WTC11 (cell line): ENCODE measurements at regions not wholly inside any gene's neighbourhood (a gene's known extent, or its start where the extent isn't known, plus 50 kb on each side); places are given as distances from the start of the nearest gene placed in this dataset.

Experiments used
- ATAC-seq: fragments of 200-7000 bp; cut with Tn5 transposase; 2 replicates; pipeline ENCODE4 v1.10.0; 2021; ENCODE audit warnings: mild to moderate bottlenecking, moderate library complexity
- CTCF ChIA-PET: fragments of 300-600 bp; sonication (Branson Sonifier 250); formaldehyde crosslinking; loops from one replicate; lab custom pipeline; 2021; ENCODE audit warnings: antibody characterized with exemption; lab: Charles Lee
- POLR2A ChIA-PET: fragments of 350-600 bp; sonication (Branson Sonifier 250); formaldehyde crosslinking; loops from one replicate; lab custom pipeline; 2021; ENCODE audit warnings: antibody characterized with exemption; lab: Charles Lee
- DNase-seq: peaks from one replicate; pipeline ENCODE4 v3.0.0; 2021; ENCODE audit warnings: low spot score
- H3K27ac Mint-ChIP-seq: 2 replicates; pipeline ENCODE4 v1.8.0; 2021; ENCODE audit warnings: mixed read lengths
- H3K27me3 Mint-ChIP-seq: 2 replicates; pipeline ENCODE4 v1.8.0; 2021; ENCODE audit warnings: low read depth, mild to moderate bottlenecking, moderate library complexity, mixed read lengths
- H3K36me3 Mint-ChIP-seq: 2 replicates; pipeline ENCODE4 v1.8.0; 2021; ENCODE audit warnings: mixed read lengths
- H3K4me1 Mint-ChIP-seq: 2 replicates; pipeline ENCODE4 v1.8.0; 2022; ENCODE audit warnings: mixed read lengths
- H3K4me3 Mint-ChIP-seq: 2 replicates; pipeline ENCODE4 v1.8.0; 2021; ENCODE audit warnings: mild to moderate bottlenecking, moderate library complexity, mixed read lengths
- H3K9me3 Mint-ChIP-seq: 2 replicates; pipeline ENCODE4 v1.8.0; 2021; ENCODE audit warnings: mixed read lengths
- CREB1 ChIP-seq: sonication (generic); formaldehyde crosslinking; IDR thresholded peaks from 2 replicates; pipeline ENCODE4 v1.8.0; 2023; ENCODE audit warnings: mild to moderate bottlenecking, missing genetic modification reagents
- FOXK1 ChIP-seq: sonication (generic); formaldehyde crosslinking; IDR thresholded peaks from 2 replicates; pipeline ENCODE4 v1.8.0; 2022; ENCODE audit warnings: mild to moderate bottlenecking, moderate library complexity, missing genetic modification reagents
- JAZF1 ChIP-seq: fragments of 250-450 bp; sonication (Bioruptor Pico); IDR thresholded peaks from 2 replicates; pipeline ENCODE4 v1.9.0; 2021; ENCODE audit warnings: moderate library complexity, mild to moderate bottlenecking, inconsistent platforms
- JUN ChIP-seq: sonication (generic); formaldehyde crosslinking; IDR thresholded peaks from 2 replicates; pipeline ENCODE4 v1.8.0; 2023; ENCODE audit warnings: mild to moderate bottlenecking, missing genetic modification reagents
- MYBL2 ChIP-seq: sonication (generic); formaldehyde crosslinking; IDR thresholded peaks from 2 replicates; pipeline ENCODE4 v1.8.1; 2023; ENCODE audit warnings: mild to moderate bottlenecking, moderate library complexity, missing genetic modification reagents
- NFATC4 ChIP-seq: fragments of 250-450 bp; sonication (Bioruptor Pico); IDR thresholded peaks from 2 replicates; pipeline ENCODE4 v1.9.0; 2021; ENCODE audit warnings: mild to moderate bottlenecking
- NFE2L1 ChIP-seq: sonication (generic); formaldehyde crosslinking; IDR thresholded peaks from 2 replicates; pipeline ENCODE4 v1.8.1; 2023; ENCODE audit warnings: missing genetic modification reagents
- NR3C1 ChIP-seq: sonication (generic); formaldehyde crosslinking; conservative IDR thresholded peaks from 2 replicates; pipeline ENCODE4 v1.8.1; 2023; ENCODE audit warnings: low read depth, mild to moderate bottlenecking, missing genetic modification reagents
- OVOL2 ChIP-seq: fragments of 250-450 bp; sonication (Bioruptor Pico); IDR thresholded peaks from 2 replicates; pipeline ENCODE4 v1.9.0; 2021; ENCODE audit warnings: mild to moderate bottlenecking, borderline replicate concordance
- RORB ChIP-seq: fragments of 250-450 bp; sonication (Bioruptor Pico); IDR thresholded peaks from 2 replicates; pipeline ENCODE4 v1.9.0; 2021; ENCODE audit warnings: mild to moderate bottlenecking
- TEAD1 ChIP-seq: sonication (generic); formaldehyde crosslinking; IDR thresholded peaks from 2 replicates; pipeline ENCODE4 v1.8.0; 2022; ENCODE audit warnings: mild to moderate bottlenecking, missing genetic modification reagents
- ZNF121 ChIP-seq: sonication (generic); formaldehyde crosslinking; IDR thresholded peaks from 2 replicates; pipeline ENCODE4 v1.8.0; 2023; ENCODE audit warnings: missing genetic modification reagents
- ZNF138 ChIP-seq: sonication (generic); formaldehyde crosslinking; conservative IDR thresholded peaks from 2 replicates; pipeline ENCODE4 v1.8.1; 2022; ENCODE audit warnings: mild to moderate bottlenecking, moderate library complexity, missing genetic modification reagents
- ZNF671 ChIP-seq: fragments of 250-450 bp; sonication (Bioruptor Pico); IDR thresholded peaks from 2 replicates; pipeline ENCODE4 v1.8.0; 2021; ENCODE audit warnings: mild to moderate bottlenecking
- TF ChIP-seq, protein P1 (sequence below): sonication (generic); formaldehyde crosslinking; IDR thresholded peaks from 2 replicates; pipeline ENCODE4 v1.8.1; 2022; ENCODE audit warnings: low read depth, mild to moderate bottlenecking, moderate library complexity, missing genetic modification reagents, borderline replicate concordance
- TF ChIP-seq, protein P2 (sequence below): sonication (generic); formaldehyde crosslinking; conservative IDR thresholded peaks from 2 replicates; pipeline ENCODE4 v1.8.1; 2023; ENCODE audit warnings: mild to moderate bottlenecking, low read depth, missing genetic modification reagents, moderate library complexity
- TF ChIP-seq, protein P3 (sequence below): fragments of 250-450 bp; sonication (Bioruptor Pico); IDR thresholded peaks from 2 replicates; pipeline ENCODE4 v1.9.0; 2021; ENCODE audit warnings: moderate library complexity, mild to moderate bottlenecking, inconsistent platforms, borderline replicate concordance
- TF ChIP-seq, protein P4 (sequence below): sonication (generic); formaldehyde crosslinking; IDR thresholded peaks from 2 replicates; pipeline ENCODE4 v1.8.1; 2023; ENCODE audit warnings: mild to moderate bottlenecking, missing genetic modification reagents, borderline replicate concordance
- TF ChIP-seq, protein P5 (sequence below): sonication (generic); formaldehyde crosslinking; IDR thresholded peaks from 2 replicates; pipeline ENCODE4 v1.8.1; 2023; ENCODE audit warnings: mild to moderate bottlenecking, missing genetic modification reagents, moderate library complexity
- TF ChIP-seq, protein P6 (sequence below): fragments of 250-450 bp; sonication (Bioruptor Pico); conservative IDR thresholded peaks from 2 replicates; pipeline ENCODE4 v1.9.0; 2021; ENCODE audit warnings: mild to moderate bottlenecking
- TF ChIP-seq, protein P7 (sequence below): sonication (generic); formaldehyde crosslinking; IDR thresholded peaks from 2 replicates; pipeline ENCODE4 v1.8.0; 2022; ENCODE audit warnings: mild to moderate bottlenecking, missing genetic modification reagents

DNA sequence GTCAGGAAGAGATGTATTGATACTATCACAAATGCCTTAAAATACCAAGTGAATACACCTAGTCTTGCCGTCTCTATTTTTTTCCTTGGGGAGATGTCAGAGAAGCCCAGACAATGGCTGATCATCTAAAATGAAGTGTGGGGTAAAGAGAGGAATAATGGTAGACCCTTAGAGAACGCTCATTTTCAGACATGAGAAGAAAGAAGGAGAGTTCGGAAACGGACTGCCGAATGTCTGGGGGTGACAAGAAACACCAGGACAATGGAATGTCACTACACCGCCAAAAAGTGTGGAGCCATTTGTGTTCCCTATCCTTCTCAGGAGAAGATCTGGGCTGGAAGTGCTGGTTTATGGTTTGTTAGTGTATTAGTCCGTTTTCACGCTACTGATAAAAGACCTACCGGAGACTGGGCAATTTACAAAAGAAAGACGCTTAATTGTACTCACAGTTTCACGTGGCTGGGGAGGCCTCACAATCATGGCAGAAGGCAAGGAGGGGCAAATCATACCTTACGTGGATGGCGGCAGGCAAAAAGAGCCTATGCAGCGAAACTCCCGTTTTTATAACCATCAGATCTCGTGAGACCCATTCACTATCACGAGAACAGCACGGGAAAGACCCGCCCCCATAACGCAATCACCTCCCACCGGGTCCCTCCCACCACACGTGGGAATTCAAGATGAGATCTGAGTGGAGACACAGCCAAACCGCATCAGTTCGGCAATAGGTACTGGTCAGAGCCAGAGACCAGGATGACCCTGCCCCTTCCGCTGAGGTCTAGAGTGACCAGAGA is 743.7 kb downstream of the GALR1 start:
- no peaks in the 10 kb centered on the region for H3K4me1 Mint-ChIP-seq
- peaks cover 24% of the 10 kb centered on the region for H3K36me3 Mint-ChIP-seq
- no peak overlapping the region for H3K4me3 Mint-ChIP-seq
- DNase-seq (no peak), ATAC-seq (no peak)
- ChIA-PET POLR2A (no interaction called here), CTCF (no interaction called here)
- H3K9me3 Mint-ChIP-seq = peaks cover 64% of the 10 kb centered on the region
- TF ChIP-seq FOXK1 (CRISPR knock-in tag) (no peak), MYBL2 (no peak), NR3C1 (CRISPR knock-in tag) (no peak), NFATC4 (no peak)
- H3K27ac Mint-ChIP-seq = no peak overlapping the region
- peaks cover 2% of the 10 kb centered on the region; the same call in 1 of the 2 replicates for H3K27me3 Mint-ChIP-seq

DNA sequence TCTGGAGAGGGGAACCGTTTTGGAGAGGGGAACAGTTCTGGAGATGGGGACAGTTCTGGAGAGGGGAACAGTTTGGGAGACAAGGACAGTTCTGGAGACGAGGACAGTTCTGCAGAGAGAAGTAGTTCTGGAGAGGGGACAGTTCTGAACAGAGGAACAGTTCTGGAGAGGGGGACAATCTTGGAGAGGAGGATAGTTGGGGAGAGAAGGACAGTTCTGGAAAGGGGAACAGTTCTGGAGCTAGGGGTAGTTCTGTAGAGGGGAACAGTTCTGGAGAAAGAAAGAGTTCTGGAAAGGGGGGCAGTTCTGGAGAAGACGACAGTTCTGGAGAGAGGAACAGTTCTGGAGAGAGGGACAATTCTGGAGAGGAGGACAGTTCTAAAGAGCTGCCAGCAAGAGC is 745.9 kb downstream of the GALR1 start:
- no peak for DNase-seq
- POLR2A ChIA-PET = no interaction called here
- H3K36me3 Mint-ChIP-seq = peaks cover 30% of the 10 kb centered on the region
- peaks cover 2% of the 10 kb centered on the region; the same call in 1 of the 2 replicates for H3K27me3 Mint-ChIP-seq
- H3K4me1 Mint-ChIP-seq = no peaks in the 10 kb centered on the region
- TF ChIP-seq NFE2L1 (CRISPR knock-in tag) = no peak
- no peak for TF ChIP-seq JUN
- TF ChIP-seq, protein P1, sequence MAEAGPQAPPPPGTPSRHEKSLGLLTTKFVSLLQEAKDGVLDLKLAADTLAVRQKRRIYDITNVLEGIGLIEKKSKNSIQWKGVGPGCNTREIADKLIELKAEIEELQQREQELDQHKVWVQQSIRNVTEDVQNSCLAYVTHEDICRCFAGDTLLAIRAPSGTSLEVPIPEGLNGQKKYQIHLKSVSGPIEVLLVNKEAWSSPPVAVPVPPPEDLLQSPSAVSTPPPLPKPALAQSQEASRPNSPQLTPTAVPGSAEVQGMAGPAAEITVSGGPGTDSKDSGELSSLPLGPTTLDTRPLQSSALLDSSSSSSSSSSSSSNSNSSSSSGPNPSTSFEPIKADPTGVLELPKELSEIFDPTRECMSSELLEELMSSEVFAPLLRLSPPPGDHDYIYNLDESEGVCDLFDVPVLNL (CRISPR knock-in tag) = no peak
- TF ChIP-seq, protein P2, sequence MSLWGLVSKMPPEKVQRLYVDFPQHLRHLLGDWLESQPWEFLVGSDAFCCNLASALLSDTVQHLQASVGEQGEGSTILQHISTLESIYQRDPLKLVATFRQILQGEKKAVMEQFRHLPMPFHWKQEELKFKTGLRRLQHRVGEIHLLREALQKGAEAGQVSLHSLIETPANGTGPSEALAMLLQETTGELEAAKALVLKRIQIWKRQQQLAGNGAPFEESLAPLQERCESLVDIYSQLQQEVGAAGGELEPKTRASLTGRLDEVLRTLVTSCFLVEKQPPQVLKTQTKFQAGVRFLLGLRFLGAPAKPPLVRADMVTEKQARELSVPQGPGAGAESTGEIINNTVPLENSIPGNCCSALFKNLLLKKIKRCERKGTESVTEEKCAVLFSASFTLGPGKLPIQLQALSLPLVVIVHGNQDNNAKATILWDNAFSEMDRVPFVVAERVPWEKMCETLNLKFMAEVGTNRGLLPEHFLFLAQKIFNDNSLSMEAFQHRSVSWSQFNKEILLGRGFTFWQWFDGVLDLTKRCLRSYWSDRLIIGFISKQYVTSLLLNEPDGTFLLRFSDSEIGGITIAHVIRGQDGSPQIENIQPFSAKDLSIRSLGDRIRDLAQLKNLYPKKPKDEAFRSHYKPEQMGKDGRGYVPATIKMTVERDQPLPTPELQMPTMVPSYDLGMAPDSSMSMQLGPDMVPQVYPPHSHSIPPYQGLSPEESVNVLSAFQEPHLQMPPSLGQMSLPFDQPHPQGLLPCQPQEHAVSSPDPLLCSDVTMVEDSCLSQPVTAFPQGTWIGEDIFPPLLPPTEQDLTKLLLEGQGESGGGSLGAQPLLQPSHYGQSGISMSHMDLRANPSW (CRISPR knock-in tag) = no peak
- TF ChIP-seq ZNF138 (CRISPR knock-in tag) = no peak
- TF ChIP-seq, protein P3, sequence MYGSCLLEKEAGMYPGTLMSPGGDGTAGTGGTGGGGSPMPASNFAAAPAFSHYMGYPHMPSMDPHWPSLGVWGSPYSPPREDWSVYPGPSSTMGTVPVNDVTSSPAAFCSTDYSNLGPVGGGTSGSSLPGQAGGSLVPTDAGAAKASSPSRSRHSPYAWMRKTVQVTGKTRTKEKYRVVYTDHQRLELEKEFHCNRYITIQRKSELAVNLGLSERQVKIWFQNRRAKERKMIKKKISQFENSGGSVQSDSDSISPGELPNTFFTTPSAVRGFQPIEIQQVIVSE (CRISPR knock-in tag) = no peak
- TF ChIP-seq OVOL2 = no peak
- no peak for TF ChIP-seq RORB (CRISPR knock-in tag)
- TF ChIP-seq, all 79 proteins: peak for 0
- H3K9me3 Mint-ChIP-seq = peaks cover 70% of the 10 kb centered on the region
- ATAC-seq = no peak
- no peak overlapping the region for H3K27ac Mint-ChIP-seq
- no peak overlapping the region for H3K4me3 Mint-ChIP-seq
- CTCF ChIA-PET = no interaction called here

DNA sequence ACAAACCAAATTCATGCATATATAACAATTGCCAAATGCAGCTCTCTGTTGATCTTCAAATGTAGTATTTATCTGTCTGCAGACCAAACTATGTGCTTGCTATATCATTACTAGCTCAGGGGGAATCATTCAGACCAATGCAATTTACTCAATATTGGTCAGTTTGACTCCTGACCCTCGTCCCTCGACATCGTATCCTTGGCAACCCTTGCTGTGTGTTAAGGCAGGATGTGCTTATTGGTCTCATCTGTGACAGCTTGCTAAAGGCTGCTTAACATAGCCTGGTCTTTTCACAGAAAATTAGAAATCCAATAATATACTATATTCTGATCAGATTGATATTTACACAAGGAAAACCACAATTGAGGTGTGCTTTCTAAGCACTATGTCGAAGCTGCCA is 747.1 kb downstream of the GALR1 start:
- ATAC-seq (no peak), DNase-seq (no peak)
- Mint-ChIP-seq H3K27me3 (peaks cover 5% of the 10 kb centered on the region; the same call in 1 of the 2 replicates), H3K9me3 (peaks cover 73% of the 10 kb centered on the region), H3K36me3 (peaks cover 34% of the 10 kb centered on the region), H3K4me3 (no peak overlapping the region), H3K27ac (no peak overlapping the region), H3K4me1 (no peaks in the 10 kb centered on the region)
- POLR2A ChIA-PET = no interaction called here
- CTCF ChIA-PET = no interaction called here
- TF ChIP-seq TEAD1 (CRISPR knock-in tag) (no peak), CREB1 (CRISPR knock-in tag) (no peak), ZNF121 (no peak), ZNF671 (no peak), JAZF1 (CRISPR knock-in tag) (no peak)
- TF ChIP-seq, protein P4, sequence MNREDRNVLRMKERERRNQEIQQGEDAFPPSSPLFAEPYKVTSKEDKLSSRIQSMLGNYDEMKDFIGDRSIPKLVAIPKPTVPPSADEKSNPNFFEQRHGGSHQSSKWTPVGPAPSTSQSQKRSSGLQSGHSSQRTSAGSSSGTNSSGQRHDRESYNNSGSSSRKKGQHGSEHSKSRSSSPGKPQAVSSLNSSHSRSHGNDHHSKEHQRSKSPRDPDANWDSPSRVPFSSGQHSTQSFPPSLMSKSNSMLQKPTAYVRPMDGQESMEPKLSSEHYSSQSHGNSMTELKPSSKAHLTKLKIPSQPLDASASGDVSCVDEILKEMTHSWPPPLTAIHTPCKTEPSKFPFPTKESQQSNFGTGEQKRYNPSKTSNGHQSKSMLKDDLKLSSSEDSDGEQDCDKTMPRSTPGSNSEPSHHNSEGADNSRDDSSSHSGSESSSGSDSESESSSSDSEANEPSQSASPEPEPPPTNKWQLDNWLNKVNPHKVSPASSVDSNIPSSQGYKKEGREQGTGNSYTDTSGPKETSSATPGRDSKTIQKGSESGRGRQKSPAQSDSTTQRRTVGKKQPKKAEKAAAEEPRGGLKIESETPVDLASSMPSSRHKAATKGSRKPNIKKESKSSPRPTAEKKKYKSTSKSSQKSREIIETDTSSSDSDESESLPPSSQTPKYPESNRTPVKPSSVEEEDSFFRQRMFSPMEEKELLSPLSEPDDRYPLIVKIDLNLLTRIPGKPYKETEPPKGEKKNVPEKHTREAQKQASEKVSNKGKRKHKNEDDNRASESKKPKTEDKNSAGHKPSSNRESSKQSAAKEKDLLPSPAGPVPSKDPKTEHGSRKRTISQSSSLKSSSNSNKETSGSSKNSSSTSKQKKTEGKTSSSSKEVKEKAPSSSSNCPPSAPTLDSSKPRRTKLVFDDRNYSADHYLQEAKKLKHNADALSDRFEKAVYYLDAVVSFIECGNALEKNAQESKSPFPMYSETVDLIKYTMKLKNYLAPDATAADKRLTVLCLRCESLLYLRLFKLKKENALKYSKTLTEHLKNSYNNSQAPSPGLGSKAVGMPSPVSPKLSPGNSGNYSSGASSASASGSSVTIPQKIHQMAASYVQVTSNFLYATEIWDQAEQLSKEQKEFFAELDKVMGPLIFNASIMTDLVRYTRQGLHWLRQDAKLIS = no peak
- TF ChIP-seq, protein P5, sequence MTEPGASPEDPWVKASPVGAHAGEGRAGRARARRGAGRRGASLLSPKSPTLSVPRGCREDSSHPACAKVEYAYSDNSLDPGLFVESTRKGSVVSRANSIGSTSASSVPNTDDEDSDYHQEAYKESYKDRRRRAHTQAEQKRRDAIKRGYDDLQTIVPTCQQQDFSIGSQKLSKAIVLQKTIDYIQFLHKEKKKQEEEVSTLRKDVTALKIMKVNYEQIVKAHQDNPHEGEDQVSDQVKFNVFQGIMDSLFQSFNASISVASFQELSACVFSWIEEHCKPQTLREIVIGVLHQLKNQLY (CRISPR knock-in tag) = no peak
- TF ChIP-seq, protein P6, sequence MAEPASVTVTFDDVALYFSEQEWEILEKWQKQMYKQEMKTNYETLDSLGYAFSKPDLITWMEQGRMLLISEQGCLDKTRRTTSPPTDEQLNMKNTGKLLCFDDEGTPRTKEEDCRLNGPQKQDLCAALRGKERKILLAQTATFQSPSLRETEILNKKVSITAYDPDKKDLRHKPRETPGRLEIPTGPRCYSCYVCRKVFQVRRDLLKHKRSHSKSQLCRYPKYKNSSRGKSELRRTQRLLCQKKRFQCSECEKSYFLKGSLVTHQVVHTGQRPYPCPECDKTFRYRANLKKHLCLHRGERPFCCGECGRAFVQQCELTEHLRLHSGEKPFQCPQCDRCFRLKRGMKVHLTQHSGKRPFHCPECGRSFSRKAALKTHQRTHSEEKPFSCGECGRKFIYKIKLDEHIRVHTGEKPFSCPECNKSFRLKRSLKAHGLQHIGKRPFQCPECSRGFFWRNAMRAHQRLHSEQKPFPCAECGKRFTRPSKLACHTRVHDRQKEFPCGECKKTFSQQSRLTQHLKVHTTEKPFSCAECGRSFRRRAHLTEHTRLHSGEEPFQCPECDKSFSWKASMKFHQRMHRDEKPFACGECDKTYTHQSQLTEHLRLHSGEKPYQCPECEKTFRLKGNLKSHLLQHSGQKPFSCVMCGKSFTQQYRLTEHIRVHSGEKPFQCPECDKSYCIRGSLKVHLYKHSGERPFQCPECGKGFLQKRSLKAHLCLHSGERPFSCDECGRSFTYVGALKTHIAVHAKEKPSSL (CRISPR knock-in tag) = no peak
- TF ChIP-seq, protein P7, sequence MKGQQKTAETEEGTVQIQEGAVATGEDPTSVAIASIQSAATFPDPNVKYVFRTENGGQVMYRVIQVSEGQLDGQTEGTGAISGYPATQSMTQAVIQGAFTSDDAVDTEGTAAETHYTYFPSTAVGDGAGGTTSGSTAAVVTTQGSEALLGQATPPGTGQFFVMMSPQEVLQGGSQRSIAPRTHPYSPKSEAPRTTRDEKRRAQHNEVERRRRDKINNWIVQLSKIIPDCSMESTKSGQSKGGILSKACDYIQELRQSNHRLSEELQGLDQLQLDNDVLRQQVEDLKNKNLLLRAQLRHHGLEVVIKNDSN (CRISPR knock-in tag) = no peak
